K562 (cell line): ENCODE measurements at regions not wholly inside any gene's neighbourhood (a gene's known extent, or its start where the extent isn't known, plus 50 kb on each side); places are given as distances from the start of the nearest gene placed in this dataset.

Experiments
- FOS ChIP-seq: IDR thresholded peaks from 3 replicates; pipeline ENCODE4 v1.6.1; 2011; ENCODE audit not compliant: insufficient read length; ENCODE audit errors: extremely low read depth
- MGA ChIP-seq: fragments of 450-650 bp; IDR thresholded peaks from 2 replicates; pipeline ENCODE4 v1.6.1; 2016; ENCODE audit warnings: mild to moderate bottlenecking, moderate library complexity
- THRAP3 ChIP-seq: fragments of 450-650 bp; IDR thresholded peaks from 2 replicates; pipeline ENCODE4 v1.6.1; 2016; ENCODE audit warnings: mild to moderate bottlenecking, inconsistent platforms, borderline replicate concordance
- ZNF76 ChIP-seq: fragments of 250-450 bp; sonication (Bioruptor Pico); IDR thresholded peaks from 2 replicates; pipeline ENCODE4 v1.4.0; 2020; ENCODE audit warnings: mild to moderate bottlenecking, moderate library complexity, borderline replicate concordance
- TF ChIP-seq, protein P1 (sequence below): fragments of 250-450 bp; sonication (Bioruptor Pico); IDR thresholded peaks from 2 replicates; pipeline ENCODE4 v1.4.0; 2020
- TF ChIP-seq, protein P2 (sequence below): fragments of 450-650 bp; formaldehyde crosslinking; conservative IDR thresholded peaks from 2 replicates; pipeline ENCODE4 v1.4.0; 2022; ENCODE audit warnings: mild to moderate bottlenecking, missing genetic modification characterization

- TF ChIP-seq MGA (no peak), ZNF76 (CRISPR knock-in tag) (no peak), FOS (no peak), THRAP3 (no peak)
- TF ChIP-seq, protein P1, sequence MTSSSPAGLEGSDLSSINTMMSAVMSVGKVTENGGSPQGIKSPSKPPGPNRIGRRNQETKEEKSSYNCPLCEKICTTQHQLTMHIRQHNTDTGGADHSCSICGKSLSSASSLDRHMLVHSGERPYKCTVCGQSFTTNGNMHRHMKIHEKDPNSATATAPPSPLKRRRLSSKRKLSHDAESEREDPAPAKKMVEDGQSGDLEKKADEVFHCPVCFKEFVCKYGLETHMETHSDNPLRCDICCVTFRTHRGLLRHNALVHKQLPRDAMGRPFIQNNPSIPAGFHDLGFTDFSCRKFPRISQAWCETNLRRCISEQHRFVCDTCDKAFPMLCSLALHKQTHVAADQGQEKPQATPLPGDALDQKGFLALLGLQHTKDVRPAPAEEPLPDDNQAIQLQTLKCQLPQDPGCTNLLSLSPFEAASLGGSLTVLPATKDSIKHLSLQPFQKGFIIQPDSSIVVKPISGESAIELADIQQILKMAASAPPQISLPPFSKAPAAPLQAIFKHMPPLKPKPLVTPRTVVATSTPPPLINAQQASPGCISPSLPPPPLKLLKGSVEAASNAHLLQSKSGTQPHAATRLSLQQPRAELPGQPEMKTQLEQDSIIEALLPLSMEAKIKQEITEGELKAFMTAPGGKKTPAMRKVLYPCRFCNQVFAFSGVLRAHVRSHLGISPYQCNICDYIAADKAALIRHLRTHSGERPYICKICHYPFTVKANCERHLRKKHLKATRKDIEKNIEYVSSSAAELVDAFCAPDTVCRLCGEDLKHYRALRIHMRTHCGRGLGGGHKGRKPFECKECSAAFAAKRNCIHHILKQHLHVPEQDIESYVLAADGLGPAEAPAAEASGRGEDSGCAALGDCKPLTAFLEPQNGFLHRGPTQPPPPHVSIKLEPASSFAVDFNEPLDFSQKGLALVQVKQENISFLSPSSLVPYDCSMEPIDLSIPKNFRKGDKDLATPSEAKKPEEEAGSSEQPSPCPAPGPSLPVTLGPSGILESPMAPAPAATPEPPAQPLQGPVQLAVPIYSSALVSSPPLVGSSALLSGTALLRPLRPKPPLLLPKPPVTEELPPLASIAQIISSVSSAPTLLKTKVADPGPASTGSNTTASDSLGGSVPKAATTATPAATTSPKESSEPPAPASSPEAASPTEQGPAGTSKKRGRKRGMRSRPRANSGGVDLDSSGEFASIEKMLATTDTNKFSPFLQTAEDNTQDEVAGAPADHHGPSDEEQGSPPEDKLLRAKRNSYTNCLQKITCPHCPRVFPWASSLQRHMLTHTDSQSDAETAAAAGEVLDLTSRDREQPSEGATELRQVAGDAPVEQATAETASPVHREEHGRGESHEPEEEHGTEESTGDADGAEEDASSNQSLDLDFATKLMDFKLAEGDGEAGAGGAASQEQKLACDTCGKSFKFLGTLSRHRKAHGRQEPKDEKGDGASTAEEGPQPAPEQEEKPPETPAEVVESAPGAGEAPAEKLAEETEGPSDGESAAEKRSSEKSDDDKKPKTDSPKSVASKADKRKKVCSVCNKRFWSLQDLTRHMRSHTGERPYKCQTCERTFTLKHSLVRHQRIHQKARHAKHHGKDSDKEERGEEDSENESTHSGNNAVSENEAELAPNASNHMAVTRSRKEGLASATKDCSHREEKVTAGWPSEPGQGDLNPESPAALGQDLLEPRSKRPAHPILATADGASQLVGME (CRISPR knock-in tag), result no peak
- TF ChIP-seq, protein P2, sequence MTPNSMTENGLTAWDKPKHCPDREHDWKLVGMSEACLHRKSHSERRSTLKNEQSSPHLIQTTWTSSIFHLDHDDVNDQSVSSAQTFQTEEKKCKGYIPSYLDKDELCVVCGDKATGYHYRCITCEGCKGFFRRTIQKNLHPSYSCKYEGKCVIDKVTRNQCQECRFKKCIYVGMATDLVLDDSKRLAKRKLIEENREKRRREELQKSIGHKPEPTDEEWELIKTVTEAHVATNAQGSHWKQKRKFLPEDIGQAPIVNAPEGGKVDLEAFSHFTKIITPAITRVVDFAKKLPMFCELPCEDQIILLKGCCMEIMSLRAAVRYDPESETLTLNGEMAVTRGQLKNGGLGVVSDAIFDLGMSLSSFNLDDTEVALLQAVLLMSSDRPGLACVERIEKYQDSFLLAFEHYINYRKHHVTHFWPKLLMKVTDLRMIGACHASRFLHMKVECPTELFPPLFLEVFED (CRISPR knock-in tag), result no peak
Measured at GRCh38 chr10:130715686-130716670, 579.8 kb downstream of the GLRX3 start (continued).
